ENCODE measurements at regions not wholly inside any gene's neighbourhood (a gene's known extent, or its start where the extent isn't known, plus 50 kb on each side); places are given as distances from the start of the nearest gene placed in this dataset.
"Not testable (repeated sequence)": the region's sequence is repeated elsewhere in the genome, so short reads cannot be mapped to it uniquely, and the experiment has no call there.

DNA sequence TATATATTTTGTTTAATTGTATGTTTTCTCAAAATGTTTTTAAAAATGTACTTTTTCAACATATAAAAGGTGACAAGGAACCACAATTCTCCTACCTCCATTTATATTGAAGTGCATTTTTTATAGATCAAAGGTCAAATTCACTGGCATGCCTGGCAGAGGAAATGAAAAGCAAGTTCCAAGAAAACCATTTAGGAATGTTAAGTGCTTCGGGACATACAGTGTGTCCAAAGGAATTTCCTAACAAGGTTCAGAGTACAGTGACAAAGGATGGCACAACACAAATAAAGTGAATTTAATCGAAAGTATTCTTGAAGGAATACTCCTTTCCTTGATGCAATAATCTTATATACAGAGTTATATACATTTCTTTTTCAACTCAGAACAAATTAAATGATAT lies 242.3 kb downstream of the CCER1 start:
- Histone ChIP-seq H3K9me3 (replicated peaks) (no peaks in the 10 kb centered on the region), H3K27me3 (replicated peaks) (no peaks in the 10 kb centered on the region), H3K4me3 (no peak overlapping the region), H3K27ac (no peak overlapping the region), H3K36me3 (no peaks in the 10 kb centered on the region), H3K4me1 (replicated peaks) (no peaks in the 10 kb centered on the region)
- DNase-seq (ENCODE audit: low read depth in 1 of 2, low spot score in 2 of 2) = no peak

- no peaks in the 10 kb centered on the region for H3K36me3 ChIP-seq
- H3K4me3 ChIP-seq = no peak overlapping the region
- H3K9me3 ChIP-seq (replicated peaks) = no peaks in the 10 kb centered on the region
- H3K4me1 ChIP-seq (replicated peaks) = no peaks in the 10 kb centered on the region
- DNase-seq (ENCODE audit: low read depth in 1 of 2, low spot score in 2 of 2) = no peak
- H3K27ac ChIP-seq = no peak overlapping the region
- no peaks in the 10 kb centered on the region for H3K27me3 ChIP-seq (replicated peaks)
Observed at GRCh38 chr12:90710711-90711110, 244.3 kb downstream of the CCER1 start.

DNA sequence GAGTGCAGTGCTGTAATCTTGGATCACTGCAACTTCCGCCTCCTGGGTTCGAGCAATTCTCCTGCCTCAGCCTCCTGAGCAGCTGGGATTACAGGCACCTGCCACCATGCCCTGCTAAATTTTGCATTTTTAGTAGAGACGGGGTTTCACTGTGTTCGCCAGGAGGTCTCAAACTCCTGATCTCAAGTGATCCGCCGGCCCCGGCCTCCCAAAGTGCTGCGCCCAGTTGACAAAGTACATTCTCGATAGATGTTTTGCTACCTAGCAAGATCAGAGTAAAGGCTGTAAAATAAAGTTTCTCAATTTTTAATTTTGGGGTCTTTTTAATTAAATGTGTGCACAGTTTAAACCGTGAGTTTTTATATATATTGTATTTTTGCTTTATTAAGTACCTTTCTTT lies 248.9 kb downstream of the CCER1 start:
- H3K36me3 ChIP-seq = no peaks in the 10 kb centered on the region
- no peak overlapping the region for H3K27ac ChIP-seq
- no peaks in the 10 kb centered on the region for H3K4me1 ChIP-seq (replicated peaks)
- H3K9me3 ChIP-seq (replicated peaks) = no peaks in the 10 kb centered on the region
- H3K27me3 ChIP-seq (replicated peaks) = no peaks in the 10 kb centered on the region
- no peak overlapping the region for H3K4me3 ChIP-seq
- no peak for DNase-seq (ENCODE audit: low read depth in 1 of 2, low spot score in 2 of 2)

GRCh38 chr12:90695415-90695814 lies 259.6 kb downstream of the CCER1 start:
- no peak for DNase-seq (ENCODE audit: low read depth in 1 of 2, low spot score in 2 of 2)
- Histone ChIP-seq H3K27me3 (replicated peaks) (no peaks in the 10 kb centered on the region), H3K4me1 (replicated peaks) (no peaks in the 10 kb centered on the region), H3K4me3 (no peak overlapping the region), H3K36me3 (no peaks in the 10 kb centered on the region), H3K9me3 (replicated peaks) (no peaks in the 10 kb centered on the region), H3K27ac (no peak overlapping the region)

- no peak overlapping the region for H3K27ac ChIP-seq
Observed at GRCh38 chr12:90690120-90690519, 264.9 kb downstream of the CCER1 start.

DNA sequence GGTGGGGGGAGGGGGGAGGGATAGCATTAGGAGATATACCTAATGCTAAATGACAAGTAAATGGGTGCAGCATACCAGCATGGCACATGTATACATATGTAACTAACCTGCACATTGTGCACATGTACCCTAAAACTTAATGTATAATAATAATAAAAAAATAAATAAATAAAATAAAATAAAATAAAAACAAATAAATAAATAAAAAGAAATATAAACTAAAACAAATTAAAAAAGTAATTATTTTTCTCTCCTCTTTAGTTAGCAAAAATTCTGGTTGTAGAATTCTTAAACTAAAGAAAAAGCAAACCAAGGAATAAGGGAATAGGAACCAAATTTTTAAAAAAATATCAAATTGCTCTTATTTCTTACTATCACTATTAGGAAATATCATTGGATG lies 267.3 kb downstream of the CCER1 start:
- not testable (repeated sequence) for H3K4me1 ChIP-seq (replicated peaks); H3K27me3 ChIP-seq (replicated peaks); H3K36me3 ChIP-seq; H3K4me3 ChIP-seq; DNase-seq (ENCODE audit: low read depth in 1 of 2, low spot score in 2 of 2); H3K27ac ChIP-seq; H3K9me3 ChIP-seq (replicated peaks)

More at GRCh38 chr12:90690120-90690519, 264.9 kb downstream of the CCER1 start:
- Histone ChIP-seq H3K36me3 (no peaks in the 10 kb centered on the region), H3K4me1 (replicated peaks) (no peaks in the 10 kb centered on the region), H3K4me3 (no peak overlapping the region), H3K27me3 (replicated peaks) (no peaks in the 10 kb centered on the region), H3K9me3 (replicated peaks) (no peaks in the 10 kb centered on the region)
- DNase-seq (ENCODE audit: low read depth in 1 of 2, low spot score in 2 of 2) = no peak

DNA sequence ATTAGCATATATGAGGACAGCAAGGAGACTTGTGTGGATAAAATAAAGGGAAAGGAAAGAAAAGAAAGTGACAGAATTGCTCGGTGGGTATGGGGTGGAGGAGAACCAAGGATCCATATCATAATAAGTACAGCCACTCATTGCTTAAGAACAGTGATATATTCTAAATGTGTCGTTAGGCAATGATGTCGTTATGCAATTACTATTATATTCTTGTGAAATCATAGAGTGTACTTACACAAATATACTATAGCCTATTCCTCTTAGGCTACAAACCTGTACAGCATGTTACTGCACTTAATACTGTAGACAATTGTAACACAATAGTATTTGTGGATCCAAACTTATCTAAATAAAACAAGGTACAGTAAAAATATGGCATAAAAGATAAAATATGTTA lies 271.1 kb downstream of the CCER1 start:
- Histone ChIP-seq H3K27ac (no peak overlapping the region), H3K36me3 (no peaks in the 10 kb centered on the region), H3K4me1 (replicated peaks) (no peaks in the 10 kb centered on the region), H3K4me3 (no peak overlapping the region), H3K27me3 (replicated peaks) (no peaks in the 10 kb centered on the region), H3K9me3 (replicated peaks) (no peaks in the 10 kb centered on the region)
- DNase-seq (ENCODE audit: low read depth in 1 of 2, low spot score in 2 of 2) = no peak

GRCh38 chr12:90682398-90682797 lies 272.6 kb downstream of the CCER1 start:
- no peak overlapping the region for H3K4me3 ChIP-seq
- no peaks in the 10 kb centered on the region for H3K27me3 ChIP-seq (replicated peaks)
- H3K27ac ChIP-seq = no peak overlapping the region
- H3K36me3 ChIP-seq = no peaks in the 10 kb centered on the region
- no peaks in the 10 kb centered on the region for H3K9me3 ChIP-seq (replicated peaks)
- no peak for DNase-seq (ENCODE audit: low read depth in 1 of 2, low spot score in 2 of 2)
- H3K4me1 ChIP-seq (replicated peaks) = no peaks in the 10 kb centered on the region

DNA sequence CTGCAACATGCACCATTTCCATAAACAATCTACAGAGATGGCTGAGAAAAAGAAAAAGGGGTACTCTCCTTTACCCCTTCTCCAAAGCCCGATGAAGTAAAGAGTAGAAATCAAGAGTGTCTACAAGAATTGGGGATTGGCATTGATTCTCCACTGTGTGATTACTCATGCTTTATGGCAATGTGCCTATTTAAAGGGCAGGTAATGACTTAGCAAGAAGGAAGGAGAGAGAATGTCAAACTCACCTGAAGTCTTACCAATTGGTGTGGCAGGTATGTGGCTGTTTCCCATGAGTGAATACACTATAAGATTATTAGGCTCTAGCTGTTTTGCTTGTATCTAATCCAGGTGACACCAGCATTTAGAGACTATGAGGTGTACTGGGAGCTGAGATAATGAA lies 275.3 kb downstream of the CCER1 start:
- no peak overlapping the region for H3K27ac ChIP-seq
- no peaks in the 10 kb centered on the region for H3K9me3 ChIP-seq (replicated peaks)
- no peaks in the 10 kb centered on the region for H3K4me1 ChIP-seq (replicated peaks)
- no peak overlapping the region for H3K4me3 ChIP-seq
- DNase-seq (ENCODE audit: low read depth in 1 of 2, low spot score in 2 of 2) = no peak
- no peaks in the 10 kb centered on the region for H3K27me3 ChIP-seq (replicated peaks)
- no peaks in the 10 kb centered on the region for H3K36me3 ChIP-seq

DNA sequence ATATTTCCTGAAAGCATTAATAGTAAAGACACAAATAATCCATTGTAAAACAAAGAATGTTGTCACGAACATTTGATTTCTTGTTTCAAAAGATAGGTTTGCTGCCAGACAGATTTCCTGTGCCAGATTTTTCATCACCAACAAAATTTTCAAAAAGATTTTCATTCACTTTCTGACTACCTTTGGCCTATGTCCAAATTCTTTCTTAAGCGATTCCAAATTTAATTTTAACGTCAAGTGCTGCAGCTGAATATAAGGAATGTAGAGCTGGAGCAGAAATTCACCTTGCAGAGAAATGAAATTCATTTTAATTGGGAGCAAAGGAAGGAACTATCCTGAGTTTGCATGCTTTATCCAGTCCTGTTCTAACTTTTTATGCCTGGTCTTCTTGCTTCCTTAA lies 277.4 kb downstream of the CCER1 start:
- Histone ChIP-seq H3K36me3 (no peaks in the 10 kb centered on the region), H3K9me3 (replicated peaks) (no peaks in the 10 kb centered on the region), H3K27me3 (replicated peaks) (no peaks in the 10 kb centered on the region), H3K4me1 (replicated peaks) (no peaks in the 10 kb centered on the region), H3K4me3 (no peak overlapping the region), H3K27ac (no peak overlapping the region)
- DNase-seq (ENCODE audit: low read depth in 1 of 2, low spot score in 2 of 2) = no peak

GRCh38 chr12:90677055-90677454 lies 277.9 kb downstream of the CCER1 start:
- H3K9me3 ChIP-seq (replicated peaks) = no peaks in the 10 kb centered on the region
- H3K27ac ChIP-seq = no peak overlapping the region
- no peaks in the 10 kb centered on the region for H3K36me3 ChIP-seq
- no peak for DNase-seq (ENCODE audit: low read depth in 1 of 2, low spot score in 2 of 2)
- no peaks in the 10 kb centered on the region for H3K27me3 ChIP-seq (replicated peaks)
- H3K4me1 ChIP-seq (replicated peaks) = no peaks in the 10 kb centered on the region
- no peak overlapping the region for H3K4me3 ChIP-seq

GRCh38 chr12:90675106-90675505 lies 279.9 kb downstream of the CCER1 start:
- H3K4me3 ChIP-seq = no peak overlapping the region
- H3K27ac ChIP-seq = no peak overlapping the region
- no peak for DNase-seq (ENCODE audit: low read depth in 1 of 2, low spot score in 2 of 2)
- no peaks in the 10 kb centered on the region for H3K9me3 ChIP-seq (replicated peaks)
- H3K4me1 ChIP-seq (replicated peaks) = no peaks in the 10 kb centered on the region
- H3K36me3 ChIP-seq = no peaks in the 10 kb centered on the region
- no peaks in the 10 kb centered on the region for H3K27me3 ChIP-seq (replicated peaks)

DNA sequence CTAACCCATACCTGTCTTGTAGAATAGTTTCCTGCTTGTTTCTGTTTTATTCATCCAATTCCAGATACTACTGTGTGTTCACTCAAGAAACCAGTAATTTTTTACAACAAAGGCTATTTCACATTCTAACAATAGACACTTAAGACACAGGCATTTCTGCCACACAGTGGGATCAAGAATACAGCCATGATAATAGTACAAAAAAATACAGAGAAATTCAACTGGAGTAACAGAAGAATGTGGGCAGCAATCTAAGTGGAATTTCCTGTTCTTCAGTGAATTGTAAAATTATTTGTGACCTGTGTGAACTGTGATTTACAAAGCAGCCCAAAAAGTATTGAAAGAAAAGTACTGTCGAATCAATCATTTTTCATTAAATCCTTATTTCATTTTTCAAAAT lies 282.9 kb downstream of the CCER1 start:
- no peaks in the 10 kb centered on the region for H3K27me3 ChIP-seq (replicated peaks)
- H3K4me1 ChIP-seq (replicated peaks) = no peaks in the 10 kb centered on the region
- H3K9me3 ChIP-seq (replicated peaks) = no peaks in the 10 kb centered on the region
- peak in 1 of 2 experiments; percentile 2 for DNase-seq (ENCODE audit: low read depth in 1 of 2, low spot score in 2 of 2)
- H3K27ac ChIP-seq = no peak overlapping the region
- H3K4me3 ChIP-seq = no peak overlapping the region
- H3K36me3 ChIP-seq = no peaks in the 10 kb centered on the region

DNA sequence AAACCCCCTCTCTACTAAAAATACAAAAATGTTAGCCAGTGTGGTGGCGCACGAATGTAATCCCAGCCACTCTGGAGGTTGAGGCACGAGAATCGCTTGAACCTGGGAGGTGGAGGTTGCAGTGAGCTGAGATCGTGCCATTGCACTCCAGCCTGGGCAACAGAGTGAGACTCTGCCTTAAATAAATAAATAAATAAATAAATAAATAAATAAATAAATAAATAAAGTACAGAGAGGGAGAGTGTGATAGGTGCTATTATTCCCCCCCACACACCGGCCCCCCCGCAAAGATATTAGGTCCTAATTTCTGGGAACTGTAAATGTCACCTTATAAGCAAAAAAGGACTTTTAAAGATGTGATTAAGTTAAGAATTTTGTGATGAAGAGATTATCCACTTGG lies 291.0 kb downstream of the CCER1 start:
- not testable (repeated sequence) for H3K4me3 ChIP-seq; H3K4me1 ChIP-seq (replicated peaks); H3K36me3 ChIP-seq; H3K27me3 ChIP-seq (replicated peaks); DNase-seq (ENCODE audit: low read depth in 1 of 2, low spot score in 2 of 2); H3K9me3 ChIP-seq (replicated peaks); H3K27ac ChIP-seq

DNA sequence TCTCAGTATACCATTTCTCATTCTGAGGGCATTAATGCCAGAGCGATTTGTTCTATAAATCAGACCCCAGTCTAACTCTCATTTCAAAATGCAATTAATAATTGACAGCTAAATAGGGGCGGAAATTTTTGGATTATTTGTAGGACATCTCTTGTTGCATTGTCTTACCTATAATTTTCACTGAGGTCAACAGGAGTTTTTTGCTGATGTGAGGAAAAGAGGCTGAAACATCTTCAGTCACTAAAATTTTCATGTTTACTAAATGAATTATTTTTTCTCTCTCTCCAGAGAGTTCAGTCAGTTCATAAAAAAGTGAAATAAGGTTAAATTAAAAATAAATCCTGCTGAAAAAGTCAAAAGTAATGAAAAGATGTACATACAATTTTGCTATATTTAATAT lies 295.9 kb downstream of the CCER1 start:
- no peak overlapping the region for H3K4me3 ChIP-seq
- no peaks in the 10 kb centered on the region for H3K9me3 ChIP-seq (replicated peaks)

More for the DNA sequence above, 295.9 kb downstream of the CCER1 start:
- DNase-seq (ENCODE audit: low read depth in 1 of 2, low spot score in 2 of 2) = no peak
- H3K27me3 ChIP-seq (replicated peaks) = no peaks in the 10 kb centered on the region
- H3K27ac ChIP-seq = no peak overlapping the region
- H3K36me3 ChIP-seq = no peaks in the 10 kb centered on the region
- no peaks in the 10 kb centered on the region for H3K4me1 ChIP-seq (replicated peaks)
